ENCODE measurements at regions not wholly inside any gene's neighbourhood (a gene's known extent, or its start where the extent isn't known, plus 50 kb on each side); places are given as distances from the start of the nearest gene placed in this dataset.
"Not testable (repeated sequence)": the region's sequence is repeated elsewhere in the genome, so short reads cannot be mapped to it uniquely, and the experiment has no call there.

- no peak for DNase-seq
These were observed 112.5 kb downstream of the EFEMP1 start for GRCh38 chr2:55811048-55811447.

GRCh38 chr2:55810622-55811020 lies 113.0 kb downstream of the EFEMP1 start:
- no peak for DNase-seq

- DNase-seq: no peak
These were observed 113.5 kb downstream of the EFEMP1 start for GRCh38 chr2:55809875-55810621.

- DNase-seq: no peak
These were observed 114.3 kb upstream of the PNPT1 start for GRCh38 chr2:55807900-55808299.

- no peak for DNase-seq
These were observed 112.0 kb upstream of the PNPT1 start for GRCh38 chr2:55805686-55806085.

GRCh38 chr2:55804535-55804934 lies 110.9 kb upstream of the PNPT1 start:
- DNase-seq: no peak

- no peak for DNase-seq
These were observed 108.4 kb upstream of the PNPT1 start for GRCh38 chr2:55802067-55802466.

- DNase-seq: no peak
These were observed 107.8 kb upstream of the PNPT1 start for GRCh38 chr2:55801436-55801835.

GRCh38 chr2:55799624-55800023 lies 106.0 kb upstream of the PNPT1 start:
- not testable (repeated sequence) for DNase-seq

- no peak for DNase-seq
These were observed 102.5 kb upstream of the PNPT1 start for GRCh38 chr2:55796121-55796520.

GRCh38 chr2:55793602-55794001 lies 100.0 kb upstream of the PNPT1 start:
- not testable (repeated sequence) for DNase-seq

GRCh38 chr2:55786280-55786679 lies 92.6 kb upstream of the PNPT1 start:
- no peak for DNase-seq

GRCh38 chr2:55783751-55784150 lies 90.1 kb upstream of the PNPT1 start:
- not testable (repeated sequence) for DNase-seq

- DNase-seq: no peak
These were observed 89.0 kb upstream of the PNPT1 start for GRCh38 chr2:55782528-55783173.

GRCh38 chr2:55781542-55781941 lies 87.9 kb upstream of the PNPT1 start:
- no peak for DNase-seq

- DNase-seq: no peak
These were observed 87.1 kb upstream of the PNPT1 start for GRCh38 chr2:55780697-55781096.

GRCh38 chr2:55779459-55780421 lies 86.1 kb upstream of the PNPT1 start:
- DNase-seq: no peak

GRCh38 chr2:55776966-55777365 lies 83.3 kb upstream of the PNPT1 start:
- no peak for DNase-seq

- no peak for DNase-seq
These were observed 82.8 kb upstream of the PNPT1 start for GRCh38 chr2:55776479-55776878.

GRCh38 chr2:55775828-55776227 lies 82.2 kb upstream of the PNPT1 start:
- no peak for DNase-seq

- not testable (repeated sequence) for DNase-seq
These were observed 80.0 kb upstream of the PNPT1 start for GRCh38 chr2:55773651-55774050.

- DNase-seq: no peak
These were observed 78.7 kb upstream of the PNPT1 start for GRCh38 chr2:55772109-55772980.

Data from NCI-H2227 treated with DMSO at 0.1 percent for 48 hours (cell line).